ENCODE measurements at regions not wholly inside any gene's neighbourhood (a gene's known extent, or its start where the extent isn't known, plus 50 kb on each side); places are given as distances from the start of the nearest gene placed in this dataset.
"Not testable (repeated sequence)": the region's sequence is repeated elsewhere in the genome, so short reads cannot be mapped to it uniquely, and the experiment has no call there.

- Histone ChIP-seq H3K27me3 (replicated peaks; ENCODE audit: insufficient read depth) (no peaks in the 10 kb centered on the region), H3K27ac (no peak overlapping the region), H3K4me1 (ENCODE audit: insufficient read depth) (peaks cover 3% of the 10 kb centered on the region; the same call in 1 of the 2 replicates), H4K20me1 (ENCODE audit: insufficient read depth) (no peaks in the 10 kb centered on the region), H3K79me2 (ENCODE audit: insufficient read depth) (no peaks in the 10 kb centered on the region), H3K9ac (no peak overlapping the region), H3K4me3 (no peak overlapping the region), H3K4me2 (ENCODE audit: unreplicated experiment) (no peak overlapping the region), H3F3A (ENCODE audit: insufficient read depth) (no peaks in the 10 kb centered on the region), H2AFZ (no peak overlapping the region), H3K36me3 (ENCODE audit: low read depth) (no peaks in the 10 kb centered on the region), H3K9me3 (ENCODE audit: low read depth) (no peaks in the 10 kb centered on the region), H3K9me2 (ENCODE audit: insufficient read depth) (no peaks in the 10 kb centered on the region)
- 3 to 7% methylated on average over 3 of the region's 3 CpGs for WGBS, 2 experiments (ENCODE audit: low coverage in 1 of 2, low lambda C conversion rate in 2 of 2, missing lambda C conversion rate in 2 of 2)
- in situ Hi-C loops (cut with MboI): no loop called here
- DNase-seq: peak; percentile 31
- TF ChIP-seq EZH2 (IDR thresholded peaks at IDR 0.05; ENCODE audit: insufficient read depth, poor library complexity, severe bottlenecking) (no peak), EZH2phosphoT487 (IDR thresholded peaks at IDR 0.05; ENCODE audit: insufficient read depth, low read depth) (no peak)
Measured at GRCh38 chr14:78007160-78007559, 163.0 kb upstream of the NRXN3 start.

- no peak overlapping the region for H2AFZ ChIP-seq
- no peaks in the 10 kb centered on the region for H4K20me1 ChIP-seq (ENCODE audit: insufficient read depth)
- in situ Hi-C loops (cut with MboI): no loop called here
- no peaks in the 10 kb centered on the region for H3K36me3 ChIP-seq (ENCODE audit: low read depth)
- no peaks in the 10 kb centered on the region for H3K9me3 ChIP-seq (ENCODE audit: low read depth)
- 6 to 12% methylated on average over 4 of the region's 4 CpGs for WGBS, 2 experiments (ENCODE audit: low coverage in 1 of 2, low lambda C conversion rate in 2 of 2, missing lambda C conversion rate in 2 of 2)
- H3K27me3 ChIP-seq (replicated peaks; ENCODE audit: insufficient read depth): no peaks in the 10 kb centered on the region; the same call in 1 of the 2 replicates
- DNase-seq: peak; percentile 63
- TF ChIP-seq EZH2phosphoT487 (IDR thresholded peaks at IDR 0.05; ENCODE audit: insufficient read depth, low read depth) (no peak), EZH2 (IDR thresholded peaks at IDR 0.05; ENCODE audit: insufficient read depth, poor library complexity, severe bottlenecking) (no peak)
- H3K27ac ChIP-seq: no peak overlapping the region
- no peak overlapping the region for H3K4me3 ChIP-seq
- H3K9ac ChIP-seq: no peak overlapping the region
- no peak overlapping the region for H3K4me2 ChIP-seq (ENCODE audit: unreplicated experiment)
- H3K9me2 ChIP-seq (ENCODE audit: insufficient read depth): no peaks in the 10 kb centered on the region
- no peaks in the 10 kb centered on the region for H3K4me1 ChIP-seq (ENCODE audit: insufficient read depth)
- no peaks in the 10 kb centered on the region for H3F3A ChIP-seq (ENCODE audit: insufficient read depth)
- H3K79me2 ChIP-seq (ENCODE audit: insufficient read depth): no peaks in the 10 kb centered on the region
Measured at GRCh38 chr14:78010688-78011087, 159.5 kb upstream of the NRXN3 start.

GRCh38 chr14:78013911-78014310 lies 156.3 kb upstream of the NRXN3 start:
- H3K9me3 ChIP-seq (ENCODE audit: low read depth); in situ Hi-C loops (cut with MboI): not testable (repeated sequence)
- WGBS, 2 experiments (ENCODE audit: low coverage in 1 of 2, low lambda C conversion rate in 2 of 2, missing lambda C conversion rate in 2 of 2): 72 to 82% methylated on average over 18 to 22 of the region's 22 CpGs

GRCh38 chr14:78016532-78016931 lies 153.6 kb upstream of the NRXN3 start:
- no peak overlapping the region for H3K4me3 ChIP-seq
- DNase-seq: no peak
- H3K36me3 ChIP-seq (ENCODE audit: low read depth): no peaks in the 10 kb centered on the region
- TF ChIP-seq EZH2phosphoT487 (IDR thresholded peaks at IDR 0.05; ENCODE audit: insufficient read depth, low read depth) (no peak), EZH2 (IDR thresholded peaks at IDR 0.05; ENCODE audit: insufficient read depth, poor library complexity, severe bottlenecking) (no peak)
- H3K27ac ChIP-seq: no peak overlapping the region
- no peaks in the 10 kb centered on the region for H3K79me2 ChIP-seq (ENCODE audit: insufficient read depth)
- no peaks in the 10 kb centered on the region for H3K4me1 ChIP-seq (ENCODE audit: insufficient read depth)
- H3K27me3 ChIP-seq (replicated peaks; ENCODE audit: insufficient read depth): no peaks in the 10 kb centered on the region; the same call in 1 of the 2 replicates
- H3K9me2 ChIP-seq (ENCODE audit: insufficient read depth): no peaks in the 10 kb centered on the region
- H3K9me3 ChIP-seq (ENCODE audit: low read depth): no peaks in the 10 kb centered on the region
- H3K9ac ChIP-seq: no peak overlapping the region
- no peak overlapping the region for H3K4me2 ChIP-seq (ENCODE audit: unreplicated experiment)
- H3F3A ChIP-seq (ENCODE audit: insufficient read depth): no peaks in the 10 kb centered on the region
- in situ Hi-C loops (cut with MboI): no loop called here
- no peaks in the 10 kb centered on the region for H4K20me1 ChIP-seq (ENCODE audit: insufficient read depth)
- H2AFZ ChIP-seq: no peak overlapping the region
- 9 to 14% methylated on average over 2 of the region's 2 CpGs for WGBS, 2 experiments (ENCODE audit: low coverage in 1 of 2, low lambda C conversion rate in 2 of 2, missing lambda C conversion rate in 2 of 2)

More at GRCh38 chr14:78013911-78014310, 156.3 kb upstream of the NRXN3 start:
- not testable (repeated sequence) for H3K79me2 ChIP-seq (ENCODE audit: insufficient read depth); H4K20me1 ChIP-seq (ENCODE audit: insufficient read depth); DNase-seq; H3K9me2 ChIP-seq (ENCODE audit: insufficient read depth); H3K27ac ChIP-seq; H3K4me3 ChIP-seq; H2AFZ ChIP-seq; H3F3A ChIP-seq (ENCODE audit: insufficient read depth); H3K9ac ChIP-seq; H3K4me2 ChIP-seq (ENCODE audit: unreplicated experiment); H3K36me3 ChIP-seq (ENCODE audit: low read depth); H3K4me1 ChIP-seq (ENCODE audit: insufficient read depth); H3K27me3 ChIP-seq (replicated peaks; ENCODE audit: insufficient read depth)

DNA sequence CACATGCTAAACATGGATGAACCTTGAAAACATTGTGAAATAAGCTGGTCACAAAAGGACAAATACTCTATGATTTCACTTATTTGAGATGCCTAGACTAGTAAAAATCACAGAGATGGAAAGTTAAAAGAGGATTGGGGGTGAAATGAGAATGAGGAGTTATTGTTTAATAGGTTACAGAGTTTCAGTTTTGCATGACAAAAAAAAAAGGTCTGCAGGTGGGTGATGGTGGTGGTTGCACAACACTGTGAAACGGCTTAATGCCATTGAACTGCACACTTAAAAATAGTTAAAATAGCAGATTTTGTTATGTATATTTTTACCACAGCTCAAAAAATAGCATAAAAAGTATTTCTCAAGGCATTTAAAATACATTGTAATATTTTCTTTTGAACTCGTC lies 151.9 kb upstream of the NRXN3 start:
- DNase-seq: no peak
- no peaks in the 10 kb centered on the region for H3K9me2 ChIP-seq (ENCODE audit: insufficient read depth)
- H3K27ac ChIP-seq: no peak overlapping the region
- no peak overlapping the region for H3K9ac ChIP-seq
- H3F3A ChIP-seq (ENCODE audit: insufficient read depth): no peaks in the 10 kb centered on the region
- H2AFZ ChIP-seq: no peak overlapping the region
- no peak overlapping the region for H3K4me2 ChIP-seq (ENCODE audit: unreplicated experiment)
- no peaks in the 10 kb centered on the region for H3K9me3 ChIP-seq (ENCODE audit: low read depth)
- in situ Hi-C loops (cut with MboI): no loop called here
- H3K36me3 ChIP-seq (ENCODE audit: low read depth): no peaks in the 10 kb centered on the region
- 27 to 29% methylated on average over 2 of the region's 2 CpGs for WGBS, 2 experiments (ENCODE audit: low coverage in 1 of 2, low lambda C conversion rate in 2 of 2, missing lambda C conversion rate in 2 of 2)
- H3K4me1 ChIP-seq (ENCODE audit: insufficient read depth): no peaks in the 10 kb centered on the region
- no peak for TF ChIP-seq EZH2 (IDR thresholded peaks at IDR 0.05; ENCODE audit: insufficient read depth, poor library complexity, severe bottlenecking)
- TF ChIP-seq EZH2phosphoT487 (IDR thresholded peaks at IDR 0.05; ENCODE audit: insufficient read depth, low read depth): no peak
- no peaks in the 10 kb centered on the region; the same call in 1 of the 2 replicates for H3K27me3 ChIP-seq (replicated peaks; ENCODE audit: insufficient read depth)
- no peaks in the 10 kb centered on the region for H3K79me2 ChIP-seq (ENCODE audit: insufficient read depth)
- no peaks in the 10 kb centered on the region for H4K20me1 ChIP-seq (ENCODE audit: insufficient read depth)
- no peak overlapping the region for H3K4me3 ChIP-seq
